GM18499 (cell line): ENCODE measurements at regions not wholly inside any gene's neighbourhood (a gene's known extent, or its start where the extent isn't known, plus 50 kb on each side); places are given as distances from the start of the nearest gene placed in this dataset.

ENCODE experiments used
- ATAC-seq: cut with Tn5 transposase; IDR thresholded peaks from one replicate; pipeline ENCODE4 v1.9.1; 2021; ENCODE audit warnings: moderate number of reproducible peaks; ENCODE audit not compliant: insufficient read depth, unreplicated experiment

GRCh38 chr7:41834805-41835694 lies 132.2 kb upstream of the INHBA start:
- ATAC-seq = no peak

- ATAC-seq = no peak
Observed at GRCh38 chr7:41832941-41833340, 130.1 kb upstream of the INHBA start.

- ATAC-seq = no peak
Observed at GRCh38 chr7:41830271-41830670, 127.4 kb upstream of the INHBA start.

- ATAC-seq = no peak
Observed at GRCh38 chr7:41828911-41829310, 126.0 kb upstream of the INHBA start.

GRCh38 chr7:41826641-41827040 lies 123.8 kb upstream of the INHBA start:
- no peak for ATAC-seq

GRCh38 chr7:41825927-41826480 lies 123.1 kb upstream of the INHBA start:
- ATAC-seq = no peak

GRCh38 chr7:41824284-41824683 lies 121.4 kb upstream of the INHBA start:
- ATAC-seq = no peak

- ATAC-seq = no peak
Observed at GRCh38 chr7:41822259-41822817, 119.4 kb upstream of the INHBA start.

GRCh38 chr7:41821521-41822213 lies 118.8 kb upstream of the INHBA start:
- no peak for ATAC-seq

- ATAC-seq = no peak
Observed at GRCh38 chr7:41820111-41820671, 117.3 kb upstream of the INHBA start.

GRCh38 chr7:41819645-41820044 lies 116.8 kb upstream of the INHBA start:
- no peak for ATAC-seq

GRCh38 chr7:41818765-41819398 lies 116.0 kb upstream of the INHBA start:
- no peak for ATAC-seq

- peak; percentile 70 for ATAC-seq
Observed at GRCh38 chr7:41817386-41817785, 114.5 kb upstream of the INHBA start.

- no peak for ATAC-seq
Observed at GRCh38 chr7:41816111-41816510, 113.2 kb upstream of the INHBA start.

- ATAC-seq = no peak
Observed at GRCh38 chr7:41814888-41815287, 112.0 kb upstream of the INHBA start.

- no peak for ATAC-seq
Observed at GRCh38 chr7:41813286-41813685, 110.4 kb upstream of the INHBA start.

GRCh38 chr7:41811941-41812340 lies 109.1 kb upstream of the INHBA start:
- no peak for ATAC-seq

GRCh38 chr7:41809940-41810576 lies 107.2 kb upstream of the INHBA start:
- ATAC-seq = peak; percentile 90

- ATAC-seq = no peak
Observed at GRCh38 chr7:41809529-41809939, 106.6 kb upstream of the INHBA start.

GRCh38 chr7:41809116-41809515 lies 106.2 kb upstream of the INHBA start:
- ATAC-seq = no peak
